Embryonic facial prominence (tissue), 1 donor: ENCODE measurements at regions not wholly inside any gene's neighbourhood (a gene's known extent, or its start where the extent isn't known, plus 50 kb on each side); places are given as distances from the start of the nearest gene placed in this dataset.
"Not testable (repeated sequence)": the region's sequence is repeated elsewhere in the genome, so short reads cannot be mapped to it uniquely, and the experiment has no call there.

Experiments
- DNase-seq: peaks from one replicate; pipeline ENCODE4 v3.0.0-alpha.2; 2016; ENCODE audit errors: extremely low spot score

- no peak for DNase-seq
These were observed 121.3 kb upstream of the BMPER start for GRCh38 chr7:33784000-33784399.

GRCh38 chr7:33788531-33788930 is 116.8 kb upstream of the BMPER start:
- no peak for DNase-seq

GRCh38 chr7:33789871-33790630 is 115.3 kb upstream of the BMPER start:
- DNase-seq = no peak

- no peak for DNase-seq
These were observed 114.6 kb upstream of the BMPER start for GRCh38 chr7:33790746-33791145.

GRCh38 chr7:33792041-33792440 is 113.3 kb upstream of the BMPER start:
- no peak for DNase-seq

- no peak for DNase-seq
These were observed 112.7 kb upstream of the BMPER start for GRCh38 chr7:33792547-33793105.

- DNase-seq = no peak
These were observed 111.7 kb upstream of the BMPER start for GRCh38 chr7:33793616-33794015.

- no peak for DNase-seq
These were observed 110.9 kb upstream of the BMPER start for GRCh38 chr7:33794419-33794818.

GRCh38 chr7:33794959-33795358 is 110.4 kb upstream of the BMPER start:
- DNase-seq = no peak

GRCh38 chr7:33796538-33796937 is 108.8 kb upstream of the BMPER start:
- DNase-seq = no peak

- not testable (repeated sequence) for DNase-seq
These were observed 107.8 kb upstream of the BMPER start for GRCh38 chr7:33797512-33797911.

- no peak for DNase-seq
These were observed 106.5 kb upstream of the BMPER start for GRCh38 chr7:33798686-33799325.

GRCh38 chr7:33799766-33800165 is 105.6 kb upstream of the BMPER start:
- DNase-seq = no peak

GRCh38 chr7:33802600-33802999 is 102.7 kb upstream of the BMPER start:
- DNase-seq = no peak

GRCh38 chr7:33804140-33804660 is 101.1 kb upstream of the BMPER start:
- DNase-seq = no peak

GRCh38 chr7:33805630-33806233 is 99.6 kb upstream of the BMPER start:
- no peak for DNase-seq

GRCh38 chr7:33806298-33807154 is 98.8 kb upstream of the BMPER start:
- DNase-seq = no peak

GRCh38 chr7:33807155-33807530 is 98.2 kb upstream of the BMPER start:
- no peak for DNase-seq

GRCh38 chr7:33807779-33808482 is 97.4 kb upstream of the BMPER start:
- DNase-seq = no peak

GRCh38 chr7:33809228-33809627 is 96.1 kb upstream of the BMPER start:
- DNase-seq = no peak

GRCh38 chr7:33810356-33810755 is 95.0 kb upstream of the BMPER start:
- DNase-seq = no peak
